ENCODE measurements at regions not wholly inside any gene's neighbourhood (a gene's known extent, or its start where the extent isn't known, plus 50 kb on each side); places are given as distances from the start of the nearest gene placed in this dataset.

GRCh38 chr21:41651406-41651805, 115.4 kb downstream of the RIPK4 start:
- DNase-seq: no peak

- no peak for DNase-seq
Measured at GRCh38 chr21:41650526-41651145, 116.2 kb downstream of the RIPK4 start.

- DNase-seq: no peak
Measured at GRCh38 chr21:41648591-41649031, 118.2 kb downstream of the RIPK4 start.

- no peak for DNase-seq
Measured at GRCh38 chr21:41647806-41648561, 118.9 kb downstream of the RIPK4 start.

GRCh38 chr21:41643246-41643966, 123.4 kb downstream of the RIPK4 start:
- DNase-seq: no peak

- DNase-seq: no peak
Measured at GRCh38 chr21:41641821-41642701, 124.8 kb downstream of the RIPK4 start.

- DNase-seq: no peak
Measured at GRCh38 chr21:41641510-41641815, 125.4 kb downstream of the RIPK4 start.

- no peak for DNase-seq
Measured at GRCh38 chr21:41640748-41641509, 125.9 kb downstream of the RIPK4 start.

GRCh38 chr21:41639766-41640165, 127.1 kb downstream of the RIPK4 start:
- no peak for DNase-seq

GRCh38 chr21:41639336-41639735, 127.5 kb downstream of the RIPK4 start:
- no peak for DNase-seq

GRCh38 chr21:41638201-41638790, 128.6 kb downstream of the RIPK4 start:
- no peak for DNase-seq

GRCh38 chr21:41636636-41637630, 129.0 kb upstream of the TMPRSS2 start:
- DNase-seq: no peak

GRCh38 chr21:41635874-41636273, 127.9 kb upstream of the TMPRSS2 start:
- no peak for DNase-seq

GRCh38 chr21:41634858-41635257, 126.9 kb upstream of the TMPRSS2 start:
- DNase-seq: no peak

GRCh38 chr21:41634211-41634694, 126.3 kb upstream of the TMPRSS2 start:
- no peak for DNase-seq

- DNase-seq: no peak
Measured at GRCh38 chr21:41633627-41634026, 125.7 kb upstream of the TMPRSS2 start.

GRCh38 chr21:41632748-41633475, 125.0 kb upstream of the TMPRSS2 start:
- no peak for DNase-seq

- no peak for DNase-seq
Measured at GRCh38 chr21:41631564-41632461, 123.9 kb upstream of the TMPRSS2 start.

- DNase-seq: no peak
Measured at GRCh38 chr21:41630917-41631316, 123.0 kb upstream of the TMPRSS2 start.
